CD14-positive monocyte (primary cell): ENCODE measurements at regions not wholly inside any gene's neighbourhood (a gene's known extent, or its start where the extent isn't known, plus 50 kb on each side); places are given as distances from the start of the nearest gene placed in this dataset.

Source experiments
- DNase-seq, 3 donors: peaks; one replicate each; pipeline ENCODE4 v3.0.0-alpha.2; 2011 to 2022
- H2AFZ ChIP-seq: 2 replicates; pipeline ENCODE4 v1.6.0; 2012; ENCODE audit warnings: mild to moderate bottlenecking, low read depth, low read length, inconsistent platforms; ENCODE audit not compliant: insufficient read depth, poor library complexity, severe bottlenecking
- H3K27ac ChIP-seq, 2 donors: 1 replicate in 1 of 2; 2 replicates in 1 of 2; pipeline ENCODE4 v1.5.1; 2012 to 2013; ENCODE audit warnings: low read length in 2 of 2, control low read depth in 1 of 2, inconsistent platforms in 1 of 2, low read depth in 1 of 2, mild to moderate bottlenecking in 1 of 2
- H3K27me3 ChIP-seq, 2 donors: one replicate each; pipeline versions ENCODE4 v1.6.0 to v1.6.1; 2011 to 2013; ENCODE audit warnings: low read length in 2 of 2; ENCODE audit not compliant: control insufficient read depth in 2 of 2, insufficient read depth in 2 of 2
- H3K36me3 ChIP-seq, 2 donors: replicated peaks in 1 of 2; 1 replicate in 1 of 2; 2 replicates in 1 of 2; pipeline versions ENCODE4 v1.5.1 to v1.6.1; 2012 to 2013; ENCODE audit warnings: low read length in 2 of 2, control low read depth in 1 of 2, inconsistent platforms in 1 of 2, mild to moderate bottlenecking in 1 of 2; ENCODE audit not compliant: insufficient read depth in 2 of 2, control insufficient read depth in 1 of 2
- H3K4me1 ChIP-seq, 2 donors: 1 replicate in 1 of 2; 2 replicates in 1 of 2; pipeline versions ENCODE4 v1.5.1 to v1.6.1; 2012 to 2013; ENCODE audit warnings: low read length in 2 of 2, control low read depth in 1 of 2, inconsistent platforms in 1 of 2, mild to moderate bottlenecking in 1 of 2, moderate library complexity in 1 of 2; ENCODE audit not compliant: insufficient read depth in 2 of 2, control insufficient read depth in 1 of 2
- H3K4me2 ChIP-seq: replicated peaks from 2 replicates; pipeline ENCODE3; 2012; ENCODE audit warnings: low read length, moderate library complexity, mild to moderate bottlenecking; ENCODE audit not compliant: poor library complexity, severe bottlenecking; ENCODE audit errors: extremely low read depth
- H3K4me3 ChIP-seq, 3 experiments: fragments of 200-600 bp in 1 of 3; sonication (generic) in 1 of 3; replicated peaks in 1 of 3; 1 replicate in 2 of 3; 2 replicates in 1 of 3; pipeline ENCODE4 v1.5.1; 2011 to 2013; ENCODE audit warnings: low read length in 3 of 3, mild to moderate bottlenecking in 3 of 3, control low read depth in 2 of 3, low read depth in 2 of 3, inconsistent platforms in 1 of 3, moderate library complexity in 1 of 3
- H3K79me2 ChIP-seq: 2 replicates; pipeline ENCODE4 v1.6.0; 2012; ENCODE audit warnings: mild to moderate bottlenecking, control low read depth, inconsistent platforms, low read length, moderate library complexity; ENCODE audit not compliant: insufficient read depth
- H3K9ac ChIP-seq: 2 replicates; pipeline ENCODE4 v1.6.0; 2017; ENCODE audit warnings: low read length, mild to moderate bottlenecking; ENCODE audit not compliant: insufficient read depth, poor library complexity, severe bottlenecking
- H3K9me3 ChIP-seq, 2 donors: replicated peaks in 1 of 2; 1 replicate in 1 of 2; 2 replicates in 1 of 2; pipeline versions ENCODE4 v1.5.1 to v1.6.1; 2012 to 2013; ENCODE audit warnings: low read length in 2 of 2, control low read depth in 1 of 2; ENCODE audit not compliant: control insufficient read depth in 1 of 2, insufficient read depth in 1 of 2
- H4K20me1 ChIP-seq: 2 replicates; pipeline ENCODE4 v1.6.0; 2012; ENCODE audit warnings: mild to moderate bottlenecking, low read length, control low read depth, moderate library complexity; ENCODE audit not compliant: insufficient read depth
- H3K27ac Mint-ChIP-seq, 7 donors: one replicate each; pipeline ENCODE4 v1.8.0; 2020; ENCODE audit warnings: mild to moderate bottlenecking in 7 of 7, mixed read lengths in 7 of 7, moderate library complexity in 6 of 7, inconsistent platforms in 2 of 7
- H3K27me3 Mint-ChIP-seq, 3 donors: one replicate each; pipeline ENCODE4 v1.8.0; 2021 to 2022; ENCODE audit warnings: low read depth in 3 of 3, mild to moderate bottlenecking in 3 of 3, mixed read lengths in 3 of 3, moderate library complexity in 3 of 3, inconsistent platforms in 1 of 3
- H3K36me3 Mint-ChIP-seq, 2 donors: one replicate each; pipeline ENCODE4 v1.8.0; 2020; ENCODE audit warnings: mixed read lengths in 2 of 2, inconsistent platforms in 1 of 2, mild to moderate bottlenecking in 1 of 2
- H3K4me1 Mint-ChIP-seq: one replicate; pipeline ENCODE4 v1.8.0; 2020; ENCODE audit warnings: mild to moderate bottlenecking, mixed read lengths
- H3K4me3 Mint-ChIP-seq, 2 donors: one replicate each; pipeline ENCODE4 v1.8.0; 2020; ENCODE audit warnings: mild to moderate bottlenecking in 2 of 2, mixed read lengths in 2 of 2, moderate library complexity in 1 of 2
- H3K9me3 Mint-ChIP-seq, 7 donors: one replicate each; pipeline ENCODE4 v1.8.0; 2020 to 2022; ENCODE audit warnings: mixed read lengths in 7 of 7, mild to moderate bottlenecking in 6 of 7, moderate library complexity in 6 of 7, inconsistent platforms in 2 of 7
- CTCF ChIP-seq: fragments of 200-600 bp; IDR thresholded peaks from one replicate; pipeline ENCODE4 v1.8.0; 2022; ENCODE audit warnings: antibody characterized with exemption, mild to moderate bottlenecking
- WGBS: methylation state at CpG from one replicate; pipeline ENCODE4 v1.1.5; 2013; ENCODE audit warnings: missing lambda C conversion rate; ENCODE audit not compliant: insufficient coverage; 5-methylcytosine and 5-hydroxymethylcytosine counted together
- intact Hi-C, 2 donors: fragments of 100-400 bp; cut with micrococcal nuclease; formaldehyde crosslinking; loops; one replicate each; pipeline versions ENCODE4 v1.15.0 to v1.15.1; 2023

DNA sequence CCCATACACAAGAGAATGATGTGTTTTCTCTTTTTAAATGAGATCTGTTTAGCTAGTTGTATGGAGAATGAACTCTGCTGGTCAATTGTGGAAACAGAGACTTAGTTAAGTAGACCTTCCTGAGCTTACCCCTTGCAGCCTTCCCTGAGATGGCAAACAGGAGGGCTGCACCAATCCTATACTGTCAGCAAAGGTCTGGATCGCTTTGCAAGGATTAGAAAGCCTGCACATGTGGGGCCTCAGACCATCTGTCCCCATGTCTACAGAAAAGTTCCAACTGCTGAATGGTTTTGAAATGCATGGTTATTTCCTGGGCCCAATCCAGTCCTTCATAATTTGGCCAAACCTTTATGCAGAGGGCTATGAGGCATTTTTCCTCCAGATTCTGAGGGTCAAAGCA lies 183.9 kb upstream of the SLC10A2 start:
- no peak overlapping the region for H3K27ac ChIP-seq
- H3K4me2 ChIP-seq, result no peak overlapping the region
- no CpG with 5 or more reads among the region's 1 CpG for WGBS
- no peaks in the 10 kb centered on the region for H3K36me3 ChIP-seq
- H3K36me3 Mint-ChIP-seq, result no peaks in the 10 kb centered on the region
- no peaks in the 10 kb centered on the region for H3K27me3 ChIP-seq
- H3K9ac ChIP-seq, result no peak overlapping the region
- TF ChIP-seq CTCF, result no peak
- no peak overlapping the region for H3K4me3 Mint-ChIP-seq
- no peaks in the 10 kb centered on the region for H3K79me2 ChIP-seq
- H3K4me3 ChIP-seq, result no peak overlapping the region
- peaks cover 9 to 21% (median 16%) of the 10 kb centered on the region in 7 donors for H3K9me3 Mint-ChIP-seq
- H3K4me1 Mint-ChIP-seq, result no peaks in the 10 kb centered on the region
- no peak for DNase-seq
- peaks cover 0 to 2% (median 0%) of the 10 kb centered on the region in 3 donors for H3K27me3 Mint-ChIP-seq
- no peaks in the 10 kb centered on the region for H4K20me1 ChIP-seq
- no peaks in the 10 kb centered on the region for H3K4me1 ChIP-seq
- H3K9me3 ChIP-seq, result peaks cover 30 to 31% of the 10 kb centered on the region in 2 donors
- H2AFZ ChIP-seq, result no peak overlapping the region
- no peak overlapping the region for H3K27ac Mint-ChIP-seq
- intact Hi-C loops, result no loop called here

DNA sequence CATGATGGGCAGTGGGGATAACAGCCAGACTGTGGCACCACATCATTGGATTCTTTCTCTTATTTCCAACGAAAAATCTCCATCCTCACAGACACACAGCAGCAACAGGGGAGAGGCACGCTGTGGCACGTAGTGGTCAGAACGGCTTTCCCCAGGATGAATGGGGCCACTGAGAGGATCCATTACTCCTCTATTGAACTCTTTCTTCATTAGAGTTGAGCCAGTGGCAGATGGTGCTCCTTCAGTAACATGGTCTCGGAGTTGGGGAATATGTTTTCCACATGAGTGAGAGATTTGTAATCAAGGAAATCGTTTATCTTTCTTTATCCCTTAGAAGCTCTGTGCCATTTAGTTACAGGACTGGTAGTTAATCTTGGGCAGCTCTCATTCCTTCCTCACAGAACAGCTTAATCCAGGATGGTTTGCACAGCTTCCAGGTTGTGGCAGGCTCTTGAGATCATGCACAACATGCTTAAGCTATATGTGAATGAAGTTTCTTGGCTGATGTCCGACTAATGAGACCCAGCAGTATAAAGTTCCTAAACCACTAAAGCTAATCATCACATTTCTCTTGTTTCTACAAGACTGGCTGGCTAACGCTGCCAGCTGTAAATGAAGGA lies 180.5 kb upstream of the SLC10A2 start:
- Mint-ChIP-seq H3K9me3 (peaks cover 7 to 19% (median 11%) of the 10 kb centered on the region in 7 donors), H3K36me3 (no peaks in the 10 kb centered on the region), H3K4me3 (no peak overlapping the region), H3K4me1 (no peaks in the 10 kb centered on the region), H3K27me3 (no peaks in the 10 kb centered on the region), H3K27ac (no peak overlapping the region)
- Histone ChIP-seq H3K36me3 (no peaks in the 10 kb centered on the region), H3K27ac (no peak overlapping the region), H2AFZ (no peak overlapping the region), H3K4me2 (no peak overlapping the region), H3K9ac (no peak overlapping the region), H3K9me3 (peaks cover 23 to 24% of the 10 kb centered on the region in 2 donors), H3K27me3 (no peaks in the 10 kb centered on the region), H3K4me3 (no peak overlapping the region), H4K20me1 (no peaks in the 10 kb centered on the region), H3K79me2 (no peaks in the 10 kb centered on the region), H3K4me1 (no peaks in the 10 kb centered on the region)
- no peak for DNase-seq
- WGBS, result 93% methylated on average over 3 of the region's 8 CpGs
- intact Hi-C loops, result no loop called here
- TF ChIP-seq CTCF, result no peak
